Smooth muscle cell (in vitro differentiated cells): ENCODE measurements at regions not wholly inside any gene's neighbourhood (a gene's known extent, or its start where the extent isn't known, plus 50 kb on each side); places are given as distances from the start of the nearest gene placed in this dataset.

ENCODE experiments used
- DNase-seq: peaks from one replicate; lab custom pipeline; 2025; ENCODE audit not compliant: unreplicated experiment; lab: John Stamatoyannopoulos, UW
- H2AFZ ChIP-seq: fragments of 200-600 bp; sonication (generic); 2 replicates; pipeline ENCODE4 v1.6.0; 2016; ENCODE audit warnings: antibody characterized with exemption, low read depth, mild to moderate bottlenecking
- H3F3A ChIP-seq: fragments of 200-600 bp; sonication (generic); 2 replicates; pipeline ENCODE4 v1.6.0; 2017; ENCODE audit warnings: antibody characterized with exemption, low read depth
- H3K27ac ChIP-seq: fragments of 200-600 bp; sonication (generic); 2 replicates; pipeline ENCODE4 v1.5.1; 2016; ENCODE audit warnings: low read depth, mild to moderate bottlenecking
- H3K27me3 ChIP-seq: fragments of 200-600 bp; sonication (generic); 2 replicates; pipeline ENCODE4 v1.6.1; 2016; ENCODE audit warnings: low read depth, mild to moderate bottlenecking
- H3K36me3 ChIP-seq: fragments of 200-600 bp; sonication (generic); 2 replicates; pipeline ENCODE4 v1.5.1; 2016; ENCODE audit warnings: low read depth
- H3K4me1 ChIP-seq: fragments of 200-600 bp; sonication (generic); 2 replicates; pipeline ENCODE4 v1.5.1; 2016; ENCODE audit warnings: low read depth
- H3K4me2 ChIP-seq: fragments of 200-600 bp; sonication (generic); 2 replicates; pipeline ENCODE4 v1.6.0; 2016; ENCODE audit warnings: mild to moderate bottlenecking
- H3K4me3 ChIP-seq: fragments of 200-600 bp; sonication (generic); 2 replicates; pipeline ENCODE4 v1.5.1; 2016; ENCODE audit warnings: mild to moderate bottlenecking
- H3K79me2 ChIP-seq: fragments of 200-600 bp; sonication (generic); 2 replicates; pipeline ENCODE4 v1.6.0; 2016; ENCODE audit warnings: low read depth, mild to moderate bottlenecking
- H3K9ac ChIP-seq: fragments of 200-600 bp; sonication (generic); 2 replicates; pipeline ENCODE4 v1.6.0; 2016; ENCODE audit warnings: low read depth
- H3K9me3 ChIP-seq: fragments of 200-600 bp; sonication (generic); replicated peaks from 2 replicates; pipeline ENCODE4 v1.5.1; 2016; ENCODE audit warnings: low read depth
- H4K20me1 ChIP-seq: fragments of 200-600 bp; sonication (generic); 2 replicates; pipeline ENCODE4 v1.6.0; 2016; ENCODE audit warnings: low read depth
- WGBS: methylation state at CpG from one replicate; pipeline ENCODE4 v1.1.7; 2016; ENCODE audit warnings: low lambda C conversion rate; 5-methylcytosine and 5-hydroxymethylcytosine counted together
- TF ChIP-seq, protein P1 (sequence below): fragments of 200-600 bp; sonication (generic); IDR thresholded peaks from 2 replicates; pipeline ENCODE4 v1.5.1; 2017; ENCODE audit warnings: borderline replicate concordance, mild to moderate bottlenecking, antibody characterized with exemption; ENCODE audit not compliant: insufficient read depth, poor library complexity, severe bottlenecking

- no peaks in the 10 kb centered on the region for H4K20me1 ChIP-seq
- peaks cover 58% of the 10 kb centered on the region for H3K4me1 ChIP-seq
- no peak overlapping the region for H2AFZ ChIP-seq
- H3K79me2 ChIP-seq: peaks cover 48% of the 10 kb centered on the region
- H3K9ac ChIP-seq: peak overlapping the region; percentile 42
- DNase-seq: no peak
- TF ChIP-seq, protein P1, sequence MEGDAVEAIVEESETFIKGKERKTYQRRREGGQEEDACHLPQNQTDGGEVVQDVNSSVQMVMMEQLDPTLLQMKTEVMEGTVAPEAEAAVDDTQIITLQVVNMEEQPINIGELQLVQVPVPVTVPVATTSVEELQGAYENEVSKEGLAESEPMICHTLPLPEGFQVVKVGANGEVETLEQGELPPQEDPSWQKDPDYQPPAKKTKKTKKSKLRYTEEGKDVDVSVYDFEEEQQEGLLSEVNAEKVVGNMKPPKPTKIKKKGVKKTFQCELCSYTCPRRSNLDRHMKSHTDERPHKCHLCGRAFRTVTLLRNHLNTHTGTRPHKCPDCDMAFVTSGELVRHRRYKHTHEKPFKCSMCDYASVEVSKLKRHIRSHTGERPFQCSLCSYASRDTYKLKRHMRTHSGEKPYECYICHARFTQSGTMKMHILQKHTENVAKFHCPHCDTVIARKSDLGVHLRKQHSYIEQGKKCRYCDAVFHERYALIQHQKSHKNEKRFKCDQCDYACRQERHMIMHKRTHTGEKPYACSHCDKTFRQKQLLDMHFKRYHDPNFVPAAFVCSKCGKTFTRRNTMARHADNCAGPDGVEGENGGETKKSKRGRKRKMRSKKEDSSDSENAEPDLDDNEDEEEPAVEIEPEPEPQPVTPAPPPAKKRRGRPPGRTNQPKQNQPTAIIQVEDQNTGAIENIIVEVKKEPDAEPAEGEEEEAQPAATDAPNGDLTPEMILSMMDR: no peak
- H3K27me3 ChIP-seq: no peaks in the 10 kb centered on the region
- WGBS: 26% methylated on average over 2 of the region's 2 CpGs
- peak overlapping the region; percentile 76 for H3K4me2 ChIP-seq
- no peak overlapping the region for H3K4me3 ChIP-seq
- peaks cover 11% of the 10 kb centered on the region for H3F3A ChIP-seq
- peak overlapping the region; percentile 94 for H3K27ac ChIP-seq
- H3K36me3 ChIP-seq: no peaks in the 10 kb centered on the region
- H3K9me3 ChIP-seq: no peaks in the 10 kb centered on the region
These were observed 349.0 kb upstream of the RGS6 start for GRCh38 chr14:71583194-71583593.

- Histone ChIP-seq H3K9ac (peak overlapping the region; percentile 42), H3K4me2 (peak overlapping the region; percentile 76)
These were observed 348.5 kb upstream of the RGS6 start for GRCh38 chr14:71583705-71584104.

GRCh38 chr14:71585361-71585760, 346.9 kb upstream of the RGS6 start:
- H3K4me1 ChIP-seq: peaks cover 47% of the 10 kb centered on the region
- H3K4me2 ChIP-seq: peak overlapping the region; percentile 79
- no peaks in the 10 kb centered on the region for H3K27me3 ChIP-seq
- TF ChIP-seq, protein P1: no peak
- no peak overlapping the region for H3K9ac ChIP-seq
- H3K27ac ChIP-seq: peak overlapping the region; percentile 94
- H2AFZ ChIP-seq: no peak overlapping the region
- H3K4me3 ChIP-seq: no peak overlapping the region
- H3K79me2 ChIP-seq: peaks cover 52% of the 10 kb centered on the region
- H3K36me3 ChIP-seq: no peaks in the 10 kb centered on the region
- H4K20me1 ChIP-seq: no peaks in the 10 kb centered on the region
- H3F3A ChIP-seq: peaks cover 15% of the 10 kb centered on the region
- no peaks in the 10 kb centered on the region for H3K9me3 ChIP-seq
- DNase-seq: no peak

More at GRCh38 chr14:71583705-71584104, 348.5 kb upstream of the RGS6 start:
- Histone ChIP-seq H3K27me3 (no peaks in the 10 kb centered on the region), H3K79me2 (peaks cover 48% of the 10 kb centered on the region), H3K27ac (peak overlapping the region; percentile 94), H3F3A (peaks cover 14% of the 10 kb centered on the region), H3K9me3 (no peaks in the 10 kb centered on the region), H4K20me1 (no peaks in the 10 kb centered on the region), H3K4me3 (no peak overlapping the region), H3K4me1 (peaks cover 58% of the 10 kb centered on the region), H3K36me3 (no peaks in the 10 kb centered on the region), H2AFZ (no peak overlapping the region)
- TF ChIP-seq, protein P1: no peak
- DNase-seq: no peak

- 47% methylated on average over 14 of the region's 14 CpGs for WGBS
- Histone ChIP-seq H3K4me2 (peak overlapping the region; percentile 79), H4K20me1 (no peaks in the 10 kb centered on the region), H3K79me2 (peaks cover 51% of the 10 kb centered on the region), H3K9ac (no peak overlapping the region), H3K27ac (peak overlapping the region; percentile 94), H3K4me1 (peaks cover 51% of the 10 kb centered on the region), H2AFZ (no peak overlapping the region), H3K4me3 (peak overlapping the region; percentile 20), H3F3A (peaks cover 18% of the 10 kb centered on the region), H3K9me3 (no peaks in the 10 kb centered on the region), H3K36me3 (no peaks in the 10 kb centered on the region), H3K27me3 (no peaks in the 10 kb centered on the region)
- TF ChIP-seq, protein P1: no peak
- DNase-seq: no peak
These were observed 345.9 kb upstream of the RGS6 start for GRCh38 chr14:71586131-71586897.
